ENCODE measurements at regions not wholly inside any gene's neighbourhood (a gene's known extent, or its start where the extent isn't known, plus 50 kb on each side); places are given as distances from the start of the nearest gene placed in this dataset.

GRCh38 chr5:121373371-121373770 is 478.3 kb upstream of the FTMT start:
- no peak for DNase-seq (ENCODE audit: extremely low spot score)
- CTCF ChIA-PET = no interaction called here
- TF ChIP-seq CTCF (IDR thresholded peaks at IDR 0.05; ENCODE audit: control extremely low read depth, extremely low read depth, low read depth, missing control alignments) = no peak
- POLR2A ChIA-PET = no interaction called here

GRCh38 chr5:121377461-121377860 is 474.2 kb upstream of the FTMT start:
- POLR2A ChIA-PET = no interaction called here
- DNase-seq (ENCODE audit: extremely low spot score) = no peak
- CTCF ChIA-PET = no interaction called here
- no peak for TF ChIP-seq CTCF (IDR thresholded peaks at IDR 0.05; ENCODE audit: control extremely low read depth, extremely low read depth, low read depth, missing control alignments)

GRCh38 chr5:121378046-121378445 is 473.6 kb upstream of the FTMT start:
- no peak for DNase-seq (ENCODE audit: extremely low spot score)
- TF ChIP-seq CTCF (IDR thresholded peaks at IDR 0.05; ENCODE audit: control extremely low read depth, extremely low read depth, low read depth, missing control alignments) = no peak

GRCh38 chr5:121378559-121379359 is 472.9 kb upstream of the FTMT start:
- no peak for DNase-seq (ENCODE audit: extremely low spot score)
- TF ChIP-seq CTCF (IDR thresholded peaks at IDR 0.05; ENCODE audit: control extremely low read depth, extremely low read depth, low read depth, missing control alignments) = no peak
- CTCF ChIA-PET = interaction anchor here (1.3 kb wide), 1 partner anchor 18 kb away, joined by 4 read pairs; no protein-coding TSS in a partner anchor
- POLR2A ChIA-PET = no interaction called here

More at GRCh38 chr5:121378046-121378445, 473.6 kb upstream of the FTMT start:
- POLR2A ChIA-PET = no interaction called here
- CTCF ChIA-PET = no interaction called here

- ChIA-PET POLR2A (no interaction called here), CTCF (no interaction called here)
Observed at GRCh38 chr5:121380066-121380465, 471.6 kb upstream of the FTMT start.

GRCh38 chr5:121384359-121384758 is 467.3 kb upstream of the FTMT start:
- CTCF ChIA-PET = interaction anchor here (1.9 kb wide), 1 partner anchor 14 kb away, joined by 4 read pairs; no protein-coding TSS in a partner anchor
- no peak for TF ChIP-seq CTCF (IDR thresholded peaks at IDR 0.05; ENCODE audit: control extremely low read depth, extremely low read depth, low read depth, missing control alignments)
- POLR2A ChIA-PET = no interaction called here
- no peak for DNase-seq (ENCODE audit: extremely low spot score)

More at GRCh38 chr5:121380066-121380465, 471.6 kb upstream of the FTMT start:
- DNase-seq (ENCODE audit: extremely low spot score) = no peak
- no peak for TF ChIP-seq CTCF (IDR thresholded peaks at IDR 0.05; ENCODE audit: control extremely low read depth, extremely low read depth, low read depth, missing control alignments)

Data from GM10248 (cell line).